ENCODE measurements at regions not wholly inside any gene's neighbourhood (a gene's known extent, or its start where the extent isn't known, plus 50 kb on each side); places are given as distances from the start of the nearest gene placed in this dataset.

DNA sequence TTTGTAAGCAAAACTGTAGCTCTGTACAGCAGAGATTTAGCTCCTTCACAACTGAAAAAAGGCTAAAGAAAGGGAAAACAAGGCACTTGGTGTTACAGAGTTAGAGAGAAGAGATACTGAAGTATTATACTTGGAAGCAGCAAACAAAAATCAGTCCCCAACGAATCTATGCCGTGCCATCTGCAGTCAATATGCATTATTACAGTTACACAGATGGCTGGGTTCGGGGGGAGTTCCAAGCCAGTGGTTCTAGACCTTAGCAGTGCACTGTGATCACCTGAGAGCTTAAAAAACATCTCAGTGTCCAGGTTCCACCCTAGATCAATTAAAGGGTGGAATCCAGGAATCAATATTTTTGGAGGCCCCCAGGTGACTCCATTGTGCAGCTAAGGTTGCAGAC, 489.9 kb downstream of the SHISA9 start:
- Histone ChIP-seq H3K27me3 (ENCODE audit: insufficient read depth, low read length) (no peaks in the 10 kb centered on the region), H3K79me2 (ENCODE audit: insufficient read depth, low read length) (no peaks in the 10 kb centered on the region), H4K8ac (replicated peaks; ENCODE audit: insufficient read length, low read depth, low read length) (no peak overlapping the region), H3K4ac (ENCODE audit: low read depth, low read length) (no peak overlapping the region), H3K9me3 (ENCODE audit: control insufficient read depth, low read depth, low read length) (peaks cover 2% of the 10 kb centered on the region), H2AK5ac (ENCODE audit: insufficient read length, low read length) (no peak overlapping the region), H3K18ac (ENCODE audit: insufficient read length, low read depth, low read length) (no peak overlapping the region), H2AFZ (ENCODE audit: low read length) (no peak overlapping the region), H4K20me1 (ENCODE audit: control insufficient read depth, insufficient read depth, insufficient read length) (no peaks in the 10 kb centered on the region), H4K91ac (ENCODE audit: insufficient read length, low read depth, low read length) (no peak overlapping the region), H3K56ac (ENCODE audit: insufficient read length, low read depth, low read length) (no peak overlapping the region), H3T11ph (ENCODE audit: low read length) (no peak overlapping the region), H3K79me1 (ENCODE audit: insufficient read depth, low read depth, low read length, poor library complexity, severe bottlenecking) (no peaks in the 10 kb centered on the region), H3K27ac (ENCODE audit: insufficient read length, low read depth, low read length) (no peak overlapping the region), H3K23ac (ENCODE audit: insufficient read length, low read depth, low read length) (no peak overlapping the region), H3K23me2 (ENCODE audit: insufficient read length, low read depth, low read length, poor library complexity, severe bottlenecking) (no peaks in the 10 kb centered on the region), H2BK20ac (ENCODE audit: low read depth, low read length, poor library complexity, severe bottlenecking) (no peak overlapping the region), H3K4me2 (ENCODE audit: insufficient read depth, insufficient read length, low read length) (no peak overlapping the region), H4K5ac (ENCODE audit: insufficient read length, low read depth, low read length) (no peak overlapping the region), H2BK15ac (ENCODE audit: low read depth, low read length) (no peak overlapping the region), H2BK5ac (ENCODE audit: insufficient read length, low read length) (no peak overlapping the region), H3K4me1 (ENCODE audit: insufficient read depth, low read length) (no peaks in the 10 kb centered on the region), H3K14ac (ENCODE audit: insufficient read depth, low read length) (no peak overlapping the region), H2BK120ac (ENCODE audit: low read depth, low read length, poor library complexity, severe bottlenecking) (no peak overlapping the region), H3K9ac (ENCODE audit: extremely low read depth, insufficient read length, low read length) (no peak overlapping the region), H2BK12ac (ENCODE audit: insufficient read length, low read depth, low read length) (no peak overlapping the region)
- no CpG with 5 or more reads among the region's 3 CpGs for WGBS (ENCODE audit: extremely low coverage, insufficient read length, low lambda C conversion rate)
- Mint-ChIP-seq H3K4me1 (peaks cover 0 to 6% of the 10 kb centered on the region in 2 experiments; a peak in 1 of 4 replicates), H3K4me3 (no peak overlapping the region), H3K27ac (no peak overlapping the region), H3K9me3 (peaks cover 23% of the 10 kb centered on the region in 2 experiments), H3K36me3 (ENCODE audit: insufficient read depth in 1 of 3, low read depth in 3 of 3) (peaks cover 3 to 25% (median 11%) of the 10 kb centered on the region in 3 experiments; a peak in 6 of 7 replicates), H3K27me3 (ENCODE audit: low read depth) (no peaks in the 10 kb centered on the region; the same call in 1 of the 2 replicates)
- TF ChIP-seq, protein P1, sequence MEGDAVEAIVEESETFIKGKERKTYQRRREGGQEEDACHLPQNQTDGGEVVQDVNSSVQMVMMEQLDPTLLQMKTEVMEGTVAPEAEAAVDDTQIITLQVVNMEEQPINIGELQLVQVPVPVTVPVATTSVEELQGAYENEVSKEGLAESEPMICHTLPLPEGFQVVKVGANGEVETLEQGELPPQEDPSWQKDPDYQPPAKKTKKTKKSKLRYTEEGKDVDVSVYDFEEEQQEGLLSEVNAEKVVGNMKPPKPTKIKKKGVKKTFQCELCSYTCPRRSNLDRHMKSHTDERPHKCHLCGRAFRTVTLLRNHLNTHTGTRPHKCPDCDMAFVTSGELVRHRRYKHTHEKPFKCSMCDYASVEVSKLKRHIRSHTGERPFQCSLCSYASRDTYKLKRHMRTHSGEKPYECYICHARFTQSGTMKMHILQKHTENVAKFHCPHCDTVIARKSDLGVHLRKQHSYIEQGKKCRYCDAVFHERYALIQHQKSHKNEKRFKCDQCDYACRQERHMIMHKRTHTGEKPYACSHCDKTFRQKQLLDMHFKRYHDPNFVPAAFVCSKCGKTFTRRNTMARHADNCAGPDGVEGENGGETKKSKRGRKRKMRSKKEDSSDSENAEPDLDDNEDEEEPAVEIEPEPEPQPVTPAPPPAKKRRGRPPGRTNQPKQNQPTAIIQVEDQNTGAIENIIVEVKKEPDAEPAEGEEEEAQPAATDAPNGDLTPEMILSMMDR (conservative IDR thresholded peaks at IDR 0.05), result no peak
- DNase-seq, result no peak
